ENCODE measurements at regions not wholly inside any gene's neighbourhood (a gene's known extent, or its start where the extent isn't known, plus 50 kb on each side); places are given as distances from the start of the nearest gene placed in this dataset.

DNA sequence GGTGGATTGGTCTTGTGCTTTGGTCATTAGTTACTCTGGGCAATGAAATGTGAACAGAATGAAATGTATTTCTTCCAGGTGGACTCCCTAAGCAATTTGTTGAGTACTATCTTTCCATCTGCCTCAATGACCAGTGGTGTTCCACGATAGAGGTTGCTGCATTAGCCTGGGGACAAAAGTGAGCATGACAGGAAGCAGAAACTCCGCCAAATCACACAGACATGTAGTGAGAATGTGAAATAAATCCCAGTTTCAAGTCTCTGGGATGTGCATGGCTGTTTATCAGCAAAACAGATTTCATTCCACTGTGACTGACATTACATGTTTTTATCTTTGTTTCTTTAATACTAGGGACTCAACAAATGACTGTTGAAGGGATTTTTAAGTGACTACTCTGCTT is 63.3 kb upstream of the DCBLD2 start:
- TF ChIP-seq CTCF (conservative IDR thresholded peaks at IDR 0.05 in 1 of 2, IDR thresholded peaks at IDR 0.05 in 1 of 2; ENCODE audit: low read depth in 1 of 2, low read length in 2 of 2) (no peak), EZH2 (IDR thresholded peaks at IDR 0.05; ENCODE audit: low read length, missing control alignments) (no peak)
